H1 (cell line): ENCODE measurements at regions not wholly inside any gene's neighbourhood (a gene's known extent, or its start where the extent isn't known, plus 50 kb on each side); places are given as distances from the start of the nearest gene placed in this dataset.
"Not testable (repeated sequence)": the region's sequence is repeated elsewhere in the genome, so short reads cannot be mapped to it uniquely, and the experiment has no call there.

Source experiments
- CTCF ChIA-PET: fragments of 300-600 bp; sonication (Branson Sonifier 250); formaldehyde crosslinking; loops from one replicate; lab custom pipeline; 2021; ENCODE audit not compliant: partially characterized antibody; lab: Charles Lee
- POLR2A ChIA-PET: fragments of 300-600 bp; sonication (Branson Sonifier 250); formaldehyde crosslinking; loops from one replicate; lab custom pipeline; 2021; ENCODE audit warnings: inconsistent platforms; ENCODE audit not compliant: partially characterized antibody; lab: Charles Lee
- DNase-seq, 2 experiments: peaks; one replicate each; pipeline versions ENCODE4 v3.0.0 to v3.0.0-alpha.2; 2010 to 2022; ENCODE audit warnings: low spot score in 2 of 2, low read depth in 1 of 2, mixed read lengths in 1 of 2
- FAIRE-seq: peaks from 2 replicates; lab custom pipeline; 2011; peaks lifted over from hg19 to GRCh38; lab: Jason Lieb, UNC
- H2AFZ ChIP-seq: 2 replicates; pipeline ENCODE4 v1.8.1; 2012; ENCODE audit warnings: low read length, inconsistent platforms
- H2AK5ac ChIP-seq: 2 replicates; pipeline ENCODE4 v1.6.1; 2013; ENCODE audit warnings: low read depth, low read length
- H2BK120ac ChIP-seq: replicated peaks from 2 replicates; pipeline ENCODE3; 2013; ENCODE audit warnings: low read depth, low read length, inconsistent platforms
- H2BK12ac ChIP-seq: 2 replicates; pipeline ENCODE4 v1.6.1; 2013; ENCODE audit warnings: low read depth, low read length
- H2BK15ac ChIP-seq: 2 replicates; pipeline ENCODE4 v1.6.1; 2013; ENCODE audit warnings: low read length
- H2BK20ac ChIP-seq: 2 replicates; pipeline ENCODE4 v1.6.1; 2013; ENCODE audit warnings: low read length
- H2BK5ac ChIP-seq: 2 replicates; pipeline ENCODE4 v1.6.1; 2013; ENCODE audit warnings: low read depth, low read length
- H3K14ac ChIP-seq: 2 replicates; pipeline ENCODE4 v1.6.1; 2013; ENCODE audit warnings: inconsistent platforms; ENCODE audit not compliant: insufficient read length
- H3K18ac ChIP-seq: 2 replicates; pipeline ENCODE4 v1.6.1; 2013; ENCODE audit warnings: low read length; ENCODE audit errors: extremely low read depth
- H3K23ac ChIP-seq: 2 replicates; pipeline ENCODE4 v1.6.1; 2013; ENCODE audit warnings: inconsistent platforms; ENCODE audit not compliant: insufficient read length
- H3K23me2 ChIP-seq: 2 replicates; pipeline ENCODE4 v1.6.1; 2013; ENCODE audit warnings: low read depth, low read length
- H3K27ac ChIP-seq: 2 replicates; pipeline ENCODE4 v1.6.1; 2011; ENCODE audit warnings: low read depth, low read length, inconsistent platforms
- H3K27me3 ChIP-seq, 4 experiments: replicated peaks in 1 of 4; 1 replicate in 1 of 4; 2 replicates in 3 of 4; pipeline versions ENCODE4 v1.6.1 to v1.8.1; 2011 to 2013; ENCODE audit warnings: low read length in 3 of 4, mild to moderate bottlenecking in 3 of 4, inconsistent platforms in 2 of 4, mixed read lengths in 2 of 4, moderate library complexity in 1 of 4; ENCODE audit not compliant: control insufficient read depth in 3 of 4, insufficient read depth in 3 of 4; ENCODE audit errors: extremely low read depth in 1 of 4
- H3K36me3 ChIP-seq, 4 experiments: 2 replicates each; pipeline versions ENCODE4 v1.6.1 to v1.8.1; 2011 to 2013; ENCODE audit warnings: mild to moderate bottlenecking in 4 of 4, low read length in 3 of 4, moderate library complexity in 2 of 4, control low read depth in 1 of 4, inconsistent platforms in 1 of 4; ENCODE audit not compliant: insufficient read depth in 4 of 4, control insufficient read depth in 2 of 4
- H3K4ac ChIP-seq: replicated peaks from 2 replicates; pipeline ENCODE3; 2013; ENCODE audit warnings: low read length, low read depth, mixed read lengths, inconsistent platforms; ENCODE audit not compliant: insufficient read length
- H3K4me1 ChIP-seq, 4 experiments: replicated peaks in 1 of 4; 1 replicate in 1 of 4; 2 replicates in 3 of 4; pipeline versions ENCODE4 v1.6.1 to v1.8.1; 2011 to 2013; ENCODE audit warnings: low read length in 3 of 4, inconsistent platforms in 2 of 4, mixed read lengths in 1 of 4; ENCODE audit not compliant: insufficient read depth in 4 of 4, control insufficient read depth in 3 of 4
- H3K4me2 ChIP-seq, 2 experiments: 2 replicates each; pipeline versions ENCODE4 v1.6.1 to v1.8.1; 2011 to 2013; ENCODE audit warnings: low read depth in 2 of 2, low read length in 2 of 2, control low read depth in 1 of 2, inconsistent platforms in 1 of 2, mild to moderate bottlenecking in 1 of 2; ENCODE audit not compliant: insufficient read depth in 1 of 2
- H3K4me3 ChIP-seq, 4 experiments: fragments of 200-600, 300-600 bp in 1 of 4; sonication (generic), shearing (Covaris generic), sonication (Bioruptor Twin) in 1 of 4; 2 replicates each; pipeline versions ENCODE4 v1.5.1 to v1.8.1; 2011 to 2016; ENCODE audit warnings: low read length in 4 of 4, low read depth in 3 of 4, control low read depth in 2 of 4, inconsistent platforms in 2 of 4, mild to moderate bottlenecking in 2 of 4, mixed read lengths in 1 of 4, moderate library complexity in 1 of 4; ENCODE audit not compliant: insufficient read depth in 2 of 4; ENCODE audit errors: extremely low read depth in 1 of 4
- H3K56ac ChIP-seq: replicated peaks from 2 replicates; pipeline ENCODE3; 2013; ENCODE audit warnings: low read depth, mild to moderate bottlenecking, mixed read lengths, low read length, inconsistent platforms; ENCODE audit not compliant: insufficient read length
- H3K79me1 ChIP-seq: 2 replicates; pipeline ENCODE4 v1.6.1; 2013; ENCODE audit warnings: low read depth, low read length, control low read depth
- H3K79me2 ChIP-seq, 2 experiments: 2 replicates each; pipeline versions ENCODE4 v1.6.1 to v1.8.1; 2012 to 2013; ENCODE audit warnings: low read length in 2 of 2, mild to moderate bottlenecking in 2 of 2, inconsistent platforms in 1 of 2; ENCODE audit not compliant: insufficient read depth in 2 of 2, control insufficient read depth in 1 of 2
- H3K9ac ChIP-seq, 4 experiments: replicated peaks in 1 of 4; 1 replicate in 1 of 4; 2 replicates in 3 of 4; pipeline versions ENCODE4 v1.6.1 to v1.8.1; 2011 to 2013; ENCODE audit warnings: low read depth in 3 of 4, low read length in 3 of 4, control low read depth in 2 of 4, mild to moderate bottlenecking in 2 of 4, moderate library complexity in 2 of 4, inconsistent platforms in 1 of 4; ENCODE audit errors: extremely low read depth in 1 of 4
- H3K9me3 ChIP-seq, 2 experiments: 2 replicates each; pipeline versions ENCODE4 v1.6.1 to v1.8.1; 2012 to 2013; ENCODE audit warnings: mild to moderate bottlenecking in 2 of 2, moderate library complexity in 2 of 2, control low read depth in 1 of 2, inconsistent platforms in 1 of 2, low read depth in 1 of 2, low read length in 1 of 2, mixed read lengths in 1 of 2; ENCODE audit not compliant: insufficient read depth in 2 of 2
- H4K20me1 ChIP-seq, 2 experiments: replicated peaks in 1 of 2; 2 replicates each; pipeline versions ENCODE3 to v1.8.1; 2011 to 2013; ENCODE audit warnings: inconsistent platforms in 2 of 2, low read length in 2 of 2, mild to moderate bottlenecking in 1 of 2; ENCODE audit not compliant: insufficient read depth in 2 of 2, control insufficient read depth in 1 of 2
- H4K5ac ChIP-seq: 2 replicates; pipeline ENCODE4 v1.6.1; 2013; ENCODE audit warnings: low read length, low read depth, mixed read lengths, inconsistent platforms; ENCODE audit not compliant: insufficient read length
- H4K8ac ChIP-seq: 2 replicates; pipeline ENCODE4 v1.8.0; 2013; ENCODE audit warnings: mild to moderate bottlenecking, moderate library complexity, low read length, inconsistent platforms; ENCODE audit not compliant: insufficient read depth; ENCODE audit errors: extremely low read depth
- H4K91ac ChIP-seq: replicated peaks from 2 replicates; pipeline ENCODE3; 2013; ENCODE audit warnings: low read length, mixed read lengths, inconsistent platforms; ENCODE audit not compliant: insufficient read length
- WGBS, 2 experiments: shearing (Covaris generic) in 1 of 2; methylation state at CpG; one replicate each; pipeline versions ENCODE4 v1.1.6 to v1.1.7; 2013 to 2015; ENCODE audit warnings: low lambda C conversion rate in 2 of 2, mixed read lengths in 2 of 2, inconsistent platforms in 1 of 2, low coverage in 1 of 2, missing lambda C conversion rate in 1 of 2; ENCODE audit not compliant: insufficient replicate concordance in 2 of 2, insufficient coverage in 1 of 2, insufficient read length in 1 of 2; ENCODE audit errors: extremely low coverage in 1 of 2, missing lambda C conversion rate in 1 of 2; 5-methylcytosine and 5-hydroxymethylcytosine counted together

- H4K20me1 ChIP-seq, H3K4ac ChIP-seq, H2BK120ac ChIP-seq, H3K4me3 ChIP-seq, H2BK12ac ChIP-seq, H3K56ac ChIP-seq, H3K9ac ChIP-seq, H2BK20ac ChIP-seq, H3K79me2 ChIP-seq, H3K14ac ChIP-seq, FAIRE-seq, H4K8ac ChIP-seq, H3K27me3 ChIP-seq, H2BK5ac ChIP-seq, H3K79me1 ChIP-seq, H3K4me2 ChIP-seq, H3K23ac ChIP-seq, H3K9me3 ChIP-seq, H3K18ac ChIP-seq, DNase-seq, H3K27ac ChIP-seq, H4K91ac ChIP-seq, H3K4me1 ChIP-seq, H2AK5ac ChIP-seq, H2BK15ac ChIP-seq, H4K5ac ChIP-seq, POLR2A ChIA-PET, H2AFZ ChIP-seq, H3K23me2 ChIP-seq, H3K36me3 ChIP-seq: not testable (repeated sequence)
- WGBS, 2 experiments, result 70% methylated on average over 1 of the region's 3 CpGs; no CpG with 5 or more reads in 1 of the 2 experiments
- CTCF ChIA-PET, result interaction anchor here (1.0 kb wide), 1 partner anchor 42 kb away, joined by 3 read pairs; no protein-coding TSS in a partner anchor
Measured at GRCh38 chr5:126296121-126296520, 127.1 kb upstream of the GRAMD2B start.
